ENCODE measurements at regions not wholly inside any gene's neighbourhood (a gene's known extent, or its start where the extent isn't known, plus 50 kb on each side); places are given as distances from the start of the nearest gene placed in this dataset.
"Not testable (repeated sequence)": the region's sequence is repeated elsewhere in the genome, so short reads cannot be mapped to it uniquely, and the experiment has no call there.

DNA sequence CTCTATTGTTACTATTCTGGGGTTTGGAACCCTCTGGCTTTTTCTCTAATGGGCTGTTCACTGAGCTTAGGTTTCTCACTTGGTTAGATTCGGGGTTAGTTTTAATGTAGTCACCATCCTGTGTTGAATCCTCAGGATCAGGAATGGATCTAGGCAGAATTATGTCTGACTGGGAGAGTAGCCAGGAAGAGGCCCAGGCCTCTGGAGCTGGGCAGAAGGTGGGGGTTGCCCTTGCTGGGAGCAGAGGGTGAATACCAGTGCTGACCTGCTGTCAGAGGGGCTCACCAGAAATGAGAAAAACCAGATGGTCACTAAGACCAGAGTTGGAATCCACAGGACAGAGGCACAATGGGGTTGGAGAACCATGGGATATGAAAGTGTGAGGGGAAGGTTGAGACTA lies 126.6 kb upstream of the SLC4A4 start:
- DNase-seq: no peak

DNA sequence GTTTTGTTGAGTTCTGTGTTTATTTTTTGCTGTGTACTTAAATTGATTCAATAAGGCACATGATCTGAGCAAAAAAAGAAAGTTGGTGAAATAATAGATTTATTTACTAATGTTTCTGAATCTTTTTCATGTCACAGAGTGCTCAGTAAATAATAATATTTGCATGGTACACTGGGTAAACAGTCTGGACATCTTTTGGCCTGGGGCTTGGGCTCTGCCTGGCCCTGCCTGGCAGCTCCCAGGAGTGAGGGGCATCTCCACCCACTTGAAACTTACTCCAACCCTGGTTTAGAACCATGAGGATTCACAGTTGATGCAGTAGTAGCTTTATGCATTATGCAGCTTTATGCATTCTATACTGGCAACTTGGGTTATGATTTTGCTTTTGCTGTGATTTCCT lies 124.2 kb upstream of the SLC4A4 start:
- no peak for DNase-seq

DNA sequence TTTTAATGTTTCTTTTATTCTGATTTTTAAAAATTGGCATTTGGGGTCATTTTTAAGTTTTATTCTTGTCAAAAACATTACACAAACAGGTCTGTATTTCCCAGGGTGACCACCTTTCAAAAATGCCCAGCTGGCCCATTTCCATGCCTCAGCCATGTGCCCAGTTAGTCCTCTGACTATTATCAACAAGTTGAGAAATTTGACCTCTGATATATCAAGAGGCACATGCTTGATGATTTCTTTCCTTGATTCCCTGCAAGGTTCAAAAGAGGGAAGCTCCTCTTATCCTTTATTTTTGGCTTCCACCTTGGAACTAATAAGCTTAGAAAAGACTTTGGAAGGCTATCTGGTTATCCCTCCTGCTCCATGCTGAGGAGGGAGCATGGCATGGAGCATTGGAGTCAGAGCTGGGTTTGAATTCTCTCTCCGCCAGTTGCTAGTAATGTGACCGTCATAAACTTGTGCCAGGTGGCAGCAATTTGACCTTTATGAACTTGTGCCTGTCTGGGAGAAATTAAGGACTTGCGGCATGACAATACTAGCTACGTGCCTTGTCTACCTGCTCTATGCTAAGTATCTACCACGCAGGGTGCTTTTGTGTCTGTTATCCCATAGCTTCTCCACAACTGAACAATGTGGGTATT lies 122.4 kb upstream of the SLC4A4 start:
- DNase-seq: no peak

DNA sequence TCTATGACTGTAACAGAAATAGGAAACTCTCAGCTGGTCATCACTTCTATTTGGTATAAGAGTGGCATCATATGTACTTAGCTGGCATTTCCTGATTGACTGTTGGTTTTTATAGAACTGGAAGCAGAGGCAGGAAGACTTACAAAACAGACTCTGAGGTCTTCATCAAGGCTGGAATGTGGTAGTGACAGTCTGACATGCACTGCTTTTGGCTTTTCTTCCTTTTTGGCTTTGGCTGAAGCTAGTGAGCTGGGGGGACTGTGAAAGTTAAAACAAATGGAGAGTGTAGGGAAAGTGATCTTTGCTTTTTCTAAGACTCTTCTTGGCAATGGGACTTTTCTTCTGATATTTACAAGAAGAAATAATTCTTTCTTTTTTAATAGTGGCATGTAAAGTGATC lies 121.1 kb upstream of the SLC4A4 start:
- no peak for DNase-seq

DNA sequence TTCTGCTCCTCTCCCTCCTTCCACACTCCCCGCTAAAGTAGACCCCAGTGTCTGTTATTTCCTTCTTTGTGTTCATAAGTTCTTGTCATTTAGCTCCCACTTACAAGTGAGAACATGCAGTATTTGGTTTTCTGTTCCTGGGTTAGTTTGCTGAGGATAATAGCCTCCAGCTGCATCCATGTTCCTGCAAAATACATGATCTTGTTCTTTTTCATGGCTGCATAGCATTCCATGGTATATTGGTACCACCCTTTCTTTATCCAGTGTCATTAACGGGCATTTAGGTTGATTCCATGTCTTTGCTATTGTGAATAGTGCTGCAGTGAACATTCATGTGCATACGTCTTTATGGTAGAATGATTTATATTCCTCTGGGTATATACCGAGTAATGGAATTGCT lies 118.0 kb upstream of the SLC4A4 start:
- DNase-seq: not testable (repeated sequence)

DNA sequence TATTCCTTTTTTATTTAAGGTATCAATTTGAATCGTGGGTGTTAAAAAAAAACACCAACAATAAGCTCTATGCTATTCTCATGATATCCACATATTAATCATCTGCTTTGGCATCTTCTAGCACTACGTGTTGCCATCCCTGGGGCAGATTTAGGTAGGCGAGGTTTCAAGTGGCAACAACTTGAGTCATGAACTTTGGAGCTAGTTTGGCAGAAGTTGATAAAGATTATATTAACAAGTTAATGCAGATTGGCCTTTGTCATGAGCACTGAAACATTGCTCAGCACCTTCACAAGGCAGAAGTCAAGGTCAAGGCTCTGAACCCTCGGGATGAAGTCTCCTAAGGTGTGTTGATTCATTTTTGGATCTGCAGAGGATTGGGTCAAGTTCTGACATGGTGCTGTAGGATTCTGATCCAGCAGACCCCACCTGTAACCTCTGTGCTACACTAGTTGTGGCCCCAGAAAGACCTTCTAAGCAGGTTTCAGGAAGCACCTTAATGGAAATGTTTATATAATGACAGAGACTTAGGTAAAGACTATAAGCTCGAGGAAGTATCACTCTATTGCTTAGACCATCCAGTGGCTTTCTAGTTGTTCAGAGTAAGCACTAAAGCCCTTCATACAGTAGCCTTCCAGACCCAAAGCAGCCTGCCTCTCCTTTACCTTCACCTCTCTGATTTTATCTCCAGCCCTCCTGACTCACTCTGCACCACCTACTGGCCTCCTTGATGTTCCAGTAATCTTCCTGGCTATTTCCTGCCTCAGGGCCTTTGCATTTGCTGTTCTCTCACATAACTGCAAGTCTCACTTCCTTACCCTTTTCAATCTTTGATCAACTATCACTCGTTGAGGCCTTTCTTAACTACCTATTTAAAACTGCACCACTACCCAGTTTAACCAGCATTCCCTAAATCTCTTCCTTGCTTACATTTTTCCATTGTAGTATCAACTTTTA lies 117.0 kb upstream of the SLC4A4 start:
- DNase-seq: no peak

DNA sequence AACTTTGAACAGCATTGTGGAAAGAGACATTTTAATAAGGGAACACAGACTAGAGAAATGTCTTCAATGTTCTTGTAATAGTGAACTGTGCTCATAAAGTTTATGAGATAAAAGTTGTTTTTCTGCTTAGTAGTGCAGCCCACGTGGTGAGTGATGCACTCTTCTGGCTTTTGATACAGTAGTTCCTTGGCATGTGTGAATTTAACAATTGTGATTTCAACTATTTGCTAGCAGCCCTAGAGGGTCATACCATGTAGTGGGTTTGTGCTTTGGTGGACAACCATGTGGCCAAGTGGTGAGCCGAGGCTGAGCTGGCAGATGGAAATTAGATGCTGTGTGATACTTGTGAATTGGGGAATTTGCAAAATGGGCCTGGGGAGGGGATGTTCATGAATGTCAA lies 116.2 kb upstream of the SLC4A4 start:
- DNase-seq: no peak

DNA sequence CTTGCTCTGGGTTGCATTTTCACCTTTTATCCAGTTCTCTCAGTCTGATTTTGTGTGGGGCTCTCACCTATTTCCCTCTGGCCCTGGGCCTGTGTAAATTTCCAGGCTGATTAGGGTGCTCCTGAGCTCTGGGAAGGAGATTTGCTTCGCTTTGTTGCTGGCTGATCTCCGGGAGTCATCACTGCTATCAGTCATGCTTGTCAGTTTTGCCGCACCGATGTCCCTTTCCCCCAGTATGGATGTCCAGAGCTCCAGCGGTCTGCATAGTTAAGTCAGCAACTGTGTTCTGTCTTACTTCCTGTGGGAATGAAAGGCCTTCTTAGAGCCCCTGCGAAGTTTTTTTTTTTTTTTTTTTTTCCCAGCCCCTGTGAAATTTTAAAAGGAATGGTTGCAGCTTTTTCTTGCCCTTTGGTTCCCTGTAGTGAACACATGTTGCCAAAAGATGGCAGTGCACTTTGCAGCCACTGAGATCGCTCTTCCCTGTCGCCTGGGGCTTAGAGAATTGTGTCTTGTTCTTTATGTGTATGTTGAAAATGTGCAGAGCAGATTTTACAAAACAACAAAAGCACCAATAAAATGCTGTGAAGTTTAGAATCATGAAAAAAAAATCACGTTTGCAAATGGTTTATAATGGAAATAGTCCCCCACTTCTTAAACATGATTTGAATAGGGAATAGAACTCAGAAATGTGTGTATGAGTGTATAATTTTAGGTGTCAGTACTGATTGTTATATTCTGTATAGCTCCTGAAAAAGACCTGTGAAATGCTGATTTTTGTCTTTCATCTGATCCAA lies 109.1 kb upstream of the SLC4A4 start:
- DNase-seq: peak; percentile 33

DNA sequence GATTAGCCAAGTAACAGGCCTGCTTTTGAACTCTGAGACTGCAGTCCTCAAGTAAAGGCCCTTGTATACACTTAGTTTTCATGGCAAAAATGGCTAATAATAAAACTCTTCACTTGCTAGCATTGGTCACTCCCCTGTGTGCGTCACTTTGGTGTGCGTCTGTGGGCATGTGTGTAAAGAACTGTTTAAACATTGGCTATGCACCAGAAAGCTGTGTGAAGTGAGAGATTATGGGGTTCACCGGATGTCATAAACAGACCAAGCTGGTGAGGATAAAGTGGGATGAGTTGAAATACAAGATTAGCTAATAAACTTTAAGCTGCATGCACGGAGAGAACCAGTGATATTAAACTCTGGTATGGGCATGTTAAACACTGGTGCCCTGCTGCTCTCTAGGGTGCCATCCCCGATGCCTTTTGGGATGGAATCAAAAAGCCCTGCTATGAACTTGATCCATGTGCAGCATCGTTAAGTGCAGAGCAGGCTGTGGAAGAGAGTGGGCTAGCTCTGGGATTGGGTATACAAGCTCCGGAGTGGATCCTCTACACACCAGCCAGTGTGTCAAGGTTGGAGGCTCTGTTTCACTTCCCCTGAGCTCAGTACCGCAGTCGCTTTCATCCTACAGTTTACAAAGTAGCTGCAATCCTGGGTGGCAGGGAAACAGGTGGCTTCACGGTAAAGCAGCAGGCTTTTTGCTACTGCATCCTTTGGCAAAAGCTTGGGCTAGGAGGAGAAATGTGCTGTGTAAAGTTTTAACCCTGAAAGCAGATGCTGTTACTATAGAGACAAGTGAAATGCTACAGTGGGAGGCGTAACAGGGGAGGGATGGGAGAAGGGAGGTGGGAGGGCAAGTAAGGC lies 108.3 kb upstream of the SLC4A4 start:
- peak; percentile 66 for DNase-seq

DNA sequence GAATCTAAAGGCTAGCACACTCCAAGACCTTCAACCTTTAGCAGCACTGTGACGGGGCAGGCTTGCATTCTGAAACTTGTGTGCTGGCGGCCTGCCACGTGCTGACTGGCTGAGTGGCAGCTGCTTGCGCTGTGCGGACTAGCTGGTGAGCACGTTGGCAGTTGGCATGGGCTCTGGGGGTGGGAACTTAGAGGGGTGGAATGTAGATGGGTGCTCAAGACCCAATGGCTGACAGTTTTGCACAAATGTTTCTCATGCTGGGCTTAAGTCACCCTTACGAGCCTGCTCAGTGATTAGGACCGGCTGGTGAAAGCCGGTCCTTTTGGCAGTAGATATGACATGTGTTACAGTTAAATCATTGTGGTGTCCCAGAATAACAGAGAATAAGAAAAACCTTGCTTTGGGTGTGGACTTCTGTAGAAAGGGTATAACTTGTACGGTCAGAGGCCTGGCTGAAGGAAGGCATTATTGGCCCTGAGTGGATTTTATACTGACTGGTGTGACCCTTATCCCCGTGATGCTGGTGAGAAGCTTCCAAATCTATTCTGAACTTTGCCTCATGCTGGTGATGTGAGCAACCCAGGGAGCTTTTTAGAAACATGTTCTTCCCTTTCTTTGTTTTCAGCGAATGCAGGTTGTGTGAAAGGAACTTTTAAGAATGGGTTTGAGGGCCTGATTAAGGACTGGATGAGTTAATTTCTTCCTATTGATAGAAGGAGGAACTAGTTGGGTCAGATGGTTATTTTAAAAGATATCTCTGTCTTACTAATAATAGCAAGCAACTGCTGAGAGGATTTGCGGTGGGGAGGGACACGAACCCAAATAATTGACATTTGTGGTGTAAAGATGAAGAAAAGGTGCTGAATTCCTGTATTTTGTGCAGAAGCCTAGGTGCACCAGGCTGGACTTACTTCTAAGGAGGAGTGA lies 107.4 kb upstream of the SLC4A4 start:
- DNase-seq: peak; percentile 69

DNA sequence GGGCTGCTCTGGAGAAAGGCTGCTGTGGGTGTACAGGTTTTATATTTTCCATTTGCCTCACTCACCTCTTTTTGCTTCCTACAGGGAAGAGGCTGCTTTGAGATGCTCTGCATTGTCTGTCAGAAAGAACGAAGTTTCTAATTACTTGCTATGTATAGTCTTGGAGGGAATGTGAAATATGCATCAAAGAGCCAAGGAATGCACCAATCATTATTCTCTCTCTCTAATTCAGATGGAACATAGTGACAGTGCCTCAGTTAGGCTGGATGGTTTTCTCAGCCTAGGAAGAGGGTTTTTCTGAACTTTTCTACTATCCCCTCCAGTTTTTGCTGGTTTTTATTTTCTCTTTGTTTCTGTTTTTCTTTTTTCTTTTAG lies 106.8 kb upstream of the SLC4A4 start:
- no peak for DNase-seq

DNA sequence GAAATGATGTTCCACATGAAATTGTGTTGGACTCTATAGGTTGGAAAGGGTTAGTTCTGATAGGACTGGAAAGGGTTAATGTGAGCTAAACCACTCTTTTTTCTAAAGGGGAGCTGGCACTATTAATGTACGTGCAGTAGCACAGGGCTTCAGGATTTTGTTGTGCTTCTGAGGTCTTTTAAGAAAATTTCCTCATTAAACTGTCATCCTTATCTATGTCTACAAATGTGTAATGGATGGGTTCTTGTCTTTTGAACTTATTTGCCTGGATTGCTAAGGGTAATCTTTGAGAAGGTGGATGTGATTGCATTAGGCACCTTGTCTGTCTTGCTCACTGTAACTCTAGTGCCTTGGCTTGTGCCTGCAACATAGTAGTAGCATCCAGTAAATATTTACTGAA lies 106.0 kb upstream of the SLC4A4 start:
- no peak for DNase-seq

DNA sequence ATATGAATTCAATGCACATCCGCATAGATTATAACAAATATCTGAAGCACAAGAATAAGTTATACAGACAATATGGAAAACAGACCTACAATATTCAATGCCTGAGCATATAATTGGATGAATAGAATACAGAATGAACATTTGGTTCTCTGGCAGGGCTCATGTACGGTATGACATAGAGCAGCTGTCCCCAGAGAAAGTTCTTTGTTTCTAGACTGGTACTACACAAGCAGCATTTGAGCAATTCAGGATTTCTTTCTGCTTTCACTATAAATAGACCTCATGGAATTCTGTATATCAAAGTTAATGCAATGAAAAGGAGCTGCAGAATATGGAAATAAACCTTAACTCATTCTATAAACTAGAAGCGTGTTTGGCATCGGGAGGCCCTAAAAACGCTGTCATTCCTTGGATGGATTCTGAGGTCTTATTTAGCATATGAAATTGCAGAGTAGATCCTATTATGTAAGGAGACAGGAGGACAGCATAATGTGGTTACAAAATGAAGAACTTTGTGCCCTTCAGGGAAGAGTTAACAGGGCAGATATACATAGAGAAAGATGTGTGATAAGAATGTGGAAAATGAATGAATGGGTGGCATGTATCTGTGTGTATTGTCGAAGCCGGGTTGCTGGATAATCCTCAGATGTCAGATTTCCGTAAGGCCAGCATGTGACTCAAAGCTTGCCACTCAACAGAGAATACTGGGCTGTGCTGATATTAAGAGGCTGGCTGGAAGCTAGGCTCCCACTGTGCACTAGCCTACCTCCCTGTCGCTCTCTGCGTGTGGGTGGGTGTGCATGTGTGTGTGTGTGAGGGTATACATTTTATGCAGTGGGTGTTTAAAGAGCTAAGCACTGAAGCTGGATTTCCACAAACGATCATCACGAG lies 103.3 kb upstream of the SLC4A4 start:
- DNase-seq: no peak

DNA sequence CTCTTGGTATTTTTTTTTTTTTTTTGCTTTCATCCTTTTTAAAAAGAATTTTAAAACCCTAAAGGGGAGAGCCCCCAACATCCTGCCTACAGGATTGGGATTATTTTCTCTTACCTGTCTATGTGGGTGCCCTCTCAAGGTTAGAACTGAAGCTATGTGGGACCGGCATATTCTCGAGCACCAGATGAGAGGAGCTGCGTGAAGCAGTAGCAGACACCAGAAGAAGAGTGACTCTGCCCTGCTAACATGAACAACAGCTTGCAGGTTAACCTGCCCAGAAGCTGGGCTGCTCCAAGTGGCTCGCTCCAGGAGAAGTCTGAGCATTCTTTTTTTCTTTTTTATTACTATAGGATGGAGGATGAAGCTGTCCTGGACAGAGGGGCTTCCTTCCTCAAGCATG lies 102.6 kb upstream of the SLC4A4 start:
- no peak for DNase-seq

DNA sequence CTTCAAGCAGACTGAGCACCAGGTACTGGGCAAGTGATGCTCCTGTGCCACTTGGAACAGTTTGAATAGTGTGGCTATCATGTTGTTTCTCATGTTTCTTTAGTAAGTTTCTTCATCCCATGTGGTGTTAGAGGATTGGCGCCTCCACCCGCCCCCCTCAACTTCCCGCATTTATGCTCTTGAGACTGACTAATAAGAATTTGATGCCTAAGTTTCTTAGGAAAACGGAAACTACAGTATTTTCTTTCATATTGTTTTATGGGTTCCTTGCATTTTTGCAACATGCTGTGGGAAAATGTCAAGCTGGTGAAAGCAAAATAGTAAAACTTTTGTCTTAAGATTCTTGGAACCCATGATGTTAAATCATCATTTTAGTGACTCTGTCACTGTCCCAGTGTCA lies 101.2 kb upstream of the SLC4A4 start:
- no peak for DNase-seq

DNA sequence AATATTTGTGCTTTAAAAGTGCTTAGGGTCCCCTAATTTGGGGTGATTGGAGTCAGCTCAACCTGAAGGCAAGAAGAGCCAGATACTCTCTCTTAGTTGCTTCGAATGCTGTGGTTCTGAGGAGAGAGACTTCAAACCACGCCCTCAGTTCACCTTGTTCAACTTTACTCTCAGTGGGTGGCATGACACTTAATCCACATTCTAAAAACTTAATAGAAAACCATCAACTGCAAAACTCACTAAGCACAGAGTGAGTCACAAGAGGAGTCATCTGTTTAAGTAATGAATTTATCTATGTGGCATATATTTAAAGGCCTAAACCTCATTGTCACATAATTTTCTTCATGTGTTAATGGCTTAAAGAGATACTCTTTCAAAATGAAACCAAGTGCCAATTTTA lies 99.5 kb upstream of the SLC4A4 start:
- no peak for DNase-seq

DNA sequence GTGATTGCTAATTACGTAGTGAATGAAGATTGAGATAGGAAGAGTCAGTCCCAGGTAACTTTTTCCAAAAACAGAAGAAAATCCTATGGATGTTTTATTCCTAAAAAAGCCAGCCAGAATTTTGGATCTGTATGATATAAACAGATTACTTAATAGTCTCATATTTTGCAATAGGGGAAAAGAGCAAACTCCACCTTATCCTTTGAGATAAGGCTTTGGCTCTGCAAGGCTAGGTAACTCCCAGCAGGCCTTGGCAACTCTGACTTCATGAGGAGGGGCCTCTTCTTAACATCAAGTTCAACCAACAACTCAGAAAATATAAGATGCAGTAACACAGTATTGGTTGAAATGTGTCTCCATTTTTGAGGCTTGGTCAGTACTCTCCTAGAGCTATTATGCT lies 98.7 kb upstream of the SLC4A4 start:
- no peak for DNase-seq

DNA sequence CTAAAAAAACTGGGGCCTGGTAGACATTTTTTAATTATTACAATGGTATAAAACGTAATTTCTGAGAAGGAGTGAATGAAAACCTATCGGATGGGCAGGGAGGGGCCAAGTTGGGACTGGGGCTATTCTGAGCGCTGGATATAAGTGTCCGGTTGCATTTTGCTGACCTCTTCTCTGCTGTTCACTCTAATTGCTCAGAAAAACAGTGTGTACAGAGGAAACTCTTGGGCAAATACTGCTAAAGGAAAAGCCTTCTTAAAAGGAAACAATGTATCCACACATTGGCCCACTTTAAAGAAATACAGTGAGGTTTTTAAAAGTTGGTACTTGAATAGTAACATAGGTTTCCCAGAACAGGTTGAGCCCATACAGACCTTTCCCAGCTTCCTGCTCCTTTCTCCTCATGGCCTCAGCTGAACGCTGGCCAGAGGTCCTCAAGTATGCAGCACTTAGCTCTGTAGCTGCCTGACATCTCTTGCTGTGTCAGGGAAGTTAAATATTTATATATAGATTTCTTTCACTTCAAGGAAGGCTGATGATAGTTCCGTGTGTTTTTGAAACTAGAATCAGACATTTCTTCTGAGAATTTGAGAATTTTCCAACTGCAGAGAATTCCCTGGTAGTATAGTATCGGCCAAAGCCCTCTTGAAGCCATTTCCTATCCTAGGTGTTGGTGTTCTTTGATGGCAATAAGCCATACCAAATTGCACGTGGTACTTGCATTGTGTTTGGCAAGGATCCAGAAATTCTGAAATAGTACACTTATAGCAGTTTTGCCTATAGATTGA lies 97.1 kb upstream of the SLC4A4 start:
- DNase-seq: no peak

DNA sequence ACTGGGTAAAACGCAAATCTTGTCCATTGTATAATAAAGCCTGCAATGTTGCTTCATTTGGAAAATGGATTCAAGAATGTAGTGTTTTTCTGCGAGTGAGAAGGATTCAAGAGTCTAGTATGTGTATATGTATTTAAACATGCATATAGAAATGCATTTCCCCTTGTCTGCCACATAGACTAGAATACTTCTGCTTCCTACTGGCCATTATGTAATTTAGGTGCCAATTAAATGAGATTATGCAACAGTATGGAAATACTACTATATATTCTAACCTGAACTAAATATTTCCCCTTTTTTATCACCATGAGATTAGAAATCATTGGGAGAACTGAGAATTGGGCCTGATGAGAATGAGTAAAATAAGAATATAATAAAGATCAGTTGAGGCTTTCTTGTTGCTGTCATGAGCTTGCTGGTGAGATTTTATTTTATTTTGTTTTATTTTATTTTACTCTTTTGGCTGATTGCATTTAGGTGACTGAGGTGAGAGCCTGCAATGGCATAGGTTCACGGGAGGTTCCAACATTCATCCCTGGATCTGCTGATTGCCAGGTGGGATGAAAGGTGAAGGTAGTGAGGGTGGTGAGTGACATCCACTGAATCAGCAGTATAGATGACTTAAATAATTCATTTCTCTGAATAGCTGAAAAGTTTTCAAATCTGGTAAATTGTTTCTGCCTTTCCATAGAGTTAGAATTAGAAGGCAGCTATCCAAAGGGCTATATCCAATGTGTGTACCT lies 95.6 kb upstream of the SLC4A4 start:
- DNase-seq: no peak
